GM12874 (cell line): ENCODE measurements at regions not wholly inside any gene's neighbourhood (a gene's known extent, or its start where the extent isn't known, plus 50 kb on each side); places are given as distances from the start of the nearest gene placed in this dataset.

ENCODE experiments used
- TF ChIP-seq, protein P1 (sequence below): IDR thresholded peaks from 2 replicates; pipeline ENCODE4 v1.5.1; 2011; ENCODE audit warnings: low read depth, mild to moderate bottlenecking, control low read depth, low read length, moderate library complexity; ENCODE audit not compliant: insufficient read depth

GRCh38 chr2:146634230-146635097, 1210.4 kb upstream of the ACVR2A start:
- TF ChIP-seq, protein P1, sequence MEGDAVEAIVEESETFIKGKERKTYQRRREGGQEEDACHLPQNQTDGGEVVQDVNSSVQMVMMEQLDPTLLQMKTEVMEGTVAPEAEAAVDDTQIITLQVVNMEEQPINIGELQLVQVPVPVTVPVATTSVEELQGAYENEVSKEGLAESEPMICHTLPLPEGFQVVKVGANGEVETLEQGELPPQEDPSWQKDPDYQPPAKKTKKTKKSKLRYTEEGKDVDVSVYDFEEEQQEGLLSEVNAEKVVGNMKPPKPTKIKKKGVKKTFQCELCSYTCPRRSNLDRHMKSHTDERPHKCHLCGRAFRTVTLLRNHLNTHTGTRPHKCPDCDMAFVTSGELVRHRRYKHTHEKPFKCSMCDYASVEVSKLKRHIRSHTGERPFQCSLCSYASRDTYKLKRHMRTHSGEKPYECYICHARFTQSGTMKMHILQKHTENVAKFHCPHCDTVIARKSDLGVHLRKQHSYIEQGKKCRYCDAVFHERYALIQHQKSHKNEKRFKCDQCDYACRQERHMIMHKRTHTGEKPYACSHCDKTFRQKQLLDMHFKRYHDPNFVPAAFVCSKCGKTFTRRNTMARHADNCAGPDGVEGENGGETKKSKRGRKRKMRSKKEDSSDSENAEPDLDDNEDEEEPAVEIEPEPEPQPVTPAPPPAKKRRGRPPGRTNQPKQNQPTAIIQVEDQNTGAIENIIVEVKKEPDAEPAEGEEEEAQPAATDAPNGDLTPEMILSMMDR = no peak

- TF ChIP-seq, protein P1 = no peak
These were observed 1211.7 kb upstream of the ACVR2A start for GRCh38 chr2:146633159-146633558.

GRCh38 chr2:146632707-146633106, 1212.1 kb upstream of the ACVR2A start:
- TF ChIP-seq, protein P1 = no peak

- TF ChIP-seq, protein P1 = no peak
These were observed 1220.2 kb upstream of the ACVR2A start for GRCh38 chr2:146624430-146625160.

DNA sequence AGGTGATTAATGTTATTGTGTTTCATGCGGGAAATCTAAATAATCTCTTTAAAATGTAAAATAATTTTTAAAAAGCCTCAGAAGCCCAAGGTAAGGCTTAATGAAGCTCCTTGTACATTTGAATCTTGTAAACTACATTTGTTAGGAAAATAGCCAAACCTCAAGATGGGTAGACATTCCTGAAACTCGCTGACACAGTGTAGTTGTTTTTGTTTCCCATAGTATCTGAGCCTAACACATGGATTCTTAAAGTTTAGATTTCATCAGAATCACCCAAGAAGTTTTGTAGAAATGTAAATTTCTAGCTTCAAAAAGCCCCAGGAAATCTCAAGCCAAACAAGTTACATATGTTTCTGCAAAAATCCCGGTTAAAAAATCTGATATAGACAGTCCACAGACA, 1221.1 kb upstream of the ACVR2A start:
- TF ChIP-seq, protein P1 = no peak

DNA sequence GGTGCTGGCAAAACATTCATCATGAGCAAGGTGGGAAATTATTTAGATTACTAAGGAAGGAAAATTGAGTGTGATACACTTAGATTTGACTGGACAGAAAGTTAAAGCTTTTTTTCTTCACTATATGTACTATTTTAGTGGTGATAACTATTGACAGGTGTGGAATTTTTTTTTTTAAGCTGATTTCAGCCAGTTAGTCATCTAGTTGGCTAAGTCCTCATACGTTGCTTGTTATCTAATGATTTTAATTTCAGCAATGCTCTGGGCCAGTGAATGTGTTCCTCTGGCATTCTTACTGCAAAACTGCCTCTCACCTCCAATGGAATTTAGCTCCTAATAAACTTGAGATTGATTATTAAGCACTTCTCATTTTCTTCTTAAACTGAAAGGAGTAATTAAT, 1223.2 kb upstream of the ACVR2A start:
- TF ChIP-seq, protein P1 = no peak

- TF ChIP-seq, protein P1 = no peak
These were observed 1229.1 kb upstream of the ACVR2A start for GRCh38 chr2:146615778-146616177.
